ENCODE measurements at regions not wholly inside any gene's neighbourhood (a gene's known extent, or its start where the extent isn't known, plus 50 kb on each side); places are given as distances from the start of the nearest gene placed in this dataset.

GRCh38 chr20:39668038-39668437 is 705.9 kb downstream of the DHX35 start:
- DNase-seq (ENCODE audit: low spot score) (no peak), ATAC-seq (ENCODE audit: low FRiP score) (no peak)
- TF ChIP-seq CTCF (IDR thresholded peaks at IDR 0.05) = no peak

- no peak for DNase-seq (ENCODE audit: low spot score)
- TF ChIP-seq CTCF (IDR thresholded peaks at IDR 0.05) = no peak
- ATAC-seq (ENCODE audit: low FRiP score) = no peak
Measured at GRCh38 chr20:39661833-39662232, 699.7 kb downstream of the DHX35 start.

GRCh38 chr20:39660965-39661364 is 698.8 kb downstream of the DHX35 start:
- DNase-seq (ENCODE audit: low spot score) (no peak), ATAC-seq (ENCODE audit: low FRiP score) (no peak)
- TF ChIP-seq CTCF (IDR thresholded peaks at IDR 0.05) = no peak

GRCh38 chr20:39660226-39660625 is 698.1 kb downstream of the DHX35 start:
- no peak for TF ChIP-seq CTCF (IDR thresholded peaks at IDR 0.05)
- ATAC-seq (ENCODE audit: low FRiP score) (no peak), DNase-seq (ENCODE audit: low spot score) (no peak)

- no peak for TF ChIP-seq CTCF (IDR thresholded peaks at IDR 0.05)
- ATAC-seq (ENCODE audit: low FRiP score) (no peak), DNase-seq (ENCODE audit: low spot score) (no peak)
Measured at GRCh38 chr20:39658662-39659409, 696.7 kb downstream of the DHX35 start.

- ATAC-seq (ENCODE audit: low FRiP score) = no peak
- no peak for TF ChIP-seq CTCF (IDR thresholded peaks at IDR 0.05)
- no peak for DNase-seq (ENCODE audit: low spot score)
Measured at GRCh38 chr20:39654171-39654570, 692.0 kb downstream of the DHX35 start.

- no peak for TF ChIP-seq CTCF (IDR thresholded peaks at IDR 0.05)
- DNase-seq (ENCODE audit: low spot score) (no peak), ATAC-seq (ENCODE audit: low FRiP score) (no peak)
Measured at GRCh38 chr20:39651645-39652325, 689.6 kb downstream of the DHX35 start.

All from omental fat pad (tissue), 3 donors.